ENCODE measurements at regions not wholly inside any gene's neighbourhood (a gene's known extent, or its start where the extent isn't known, plus 50 kb on each side); places are given as distances from the start of the nearest gene placed in this dataset.

GRCh38 chr6:165846123-165846966, 183.3 kb upstream of the PDE10A start:
- TF ChIP-seq FOS (IDR thresholded peaks at IDR 0.05; ENCODE audit: borderline replicate concordance, insufficient read depth, low read length): no peak
- TF ChIP-seq CTCF (IDR thresholded peaks at IDR 0.05; ENCODE audit: extremely low read depth in 1 of 2, insufficient read depth in 1 of 2, low read depth in 1 of 2, low read length in 2 of 2): no peak
- TF ChIP-seq MAX (IDR thresholded peaks at IDR 0.05; ENCODE audit: insufficient read depth, insufficient read length): no peak
- no peak for TF ChIP-seq JUN (IDR thresholded peaks at IDR 0.05; ENCODE audit: borderline replicate concordance, insufficient read depth, insufficient read length, low read depth)
- TF ChIP-seq EZH2 (IDR thresholded peaks at IDR 0.05; ENCODE audit: borderline replicate concordance, low read depth, low read length, severe bottlenecking): no peak
- no peak for TF ChIP-seq POLR2A (IDR thresholded peaks at IDR 0.05; ENCODE audit: low read depth, low read length)

Measured in endothelial cell of umbilical vein (primary cell).